Neuronal stem cell (in vitro differentiated cells): ENCODE measurements at regions not wholly inside any gene's neighbourhood (a gene's known extent, or its start where the extent isn't known, plus 50 kb on each side); places are given as distances from the start of the nearest gene placed in this dataset.

Experiments used
- DNase-seq: peaks from one replicate; pipeline ENCODE4 v3.0.0-alpha.2; 2013; ENCODE audit warnings: low spot score
- H2AFZ ChIP-seq: one replicate; pipeline ENCODE4 v1.6.1; 2013; ENCODE audit warnings: mild to moderate bottlenecking, low read length, inconsistent platforms
- H2AK5ac ChIP-seq: 2 replicates; pipeline ENCODE4 v1.6.1; 2013; ENCODE audit warnings: low read depth, mild to moderate bottlenecking, inconsistent platforms, low read length, moderate library complexity, mixed read lengths
- H2BK120ac ChIP-seq: 2 replicates; pipeline ENCODE4 v1.6.1; 2013; ENCODE audit warnings: low read depth, mild to moderate bottlenecking, inconsistent platforms, low read length, moderate library complexity, mixed read lengths
- H2BK12ac ChIP-seq: one replicate; pipeline ENCODE4 v1.6.1; 2013; ENCODE audit warnings: low read length, inconsistent platforms
- H2BK15ac ChIP-seq: 2 replicates; pipeline ENCODE4 v1.6.1; 2013; ENCODE audit warnings: mild to moderate bottlenecking, low read length, inconsistent platforms, mixed read lengths
- H2BK5ac ChIP-seq: one replicate; pipeline ENCODE4 v1.6.1; 2013; ENCODE audit warnings: inconsistent platforms, mild to moderate bottlenecking, low read length, moderate library complexity
- H3K14ac ChIP-seq: one replicate; pipeline ENCODE4 v1.6.1; 2013; ENCODE audit warnings: low read length, inconsistent platforms
- H3K18ac ChIP-seq: 2 replicates; pipeline ENCODE4 v1.6.1; 2013; ENCODE audit warnings: low read length, inconsistent platforms
- H3K23ac ChIP-seq: 2 replicates; pipeline ENCODE4 v1.6.1; 2013; ENCODE audit warnings: low read depth, mild to moderate bottlenecking, mixed read lengths, low read length, inconsistent platforms; ENCODE audit not compliant: poor library complexity
- H3K27ac ChIP-seq: replicated peaks from 3 replicates; pipeline ENCODE4 v1.5.1; 2013; ENCODE audit warnings: low read length, inconsistent platforms
- H3K27me3 ChIP-seq, 3 experiments: 2 replicates each; pipeline ENCODE4 v1.6.1; 2013; ENCODE audit warnings: low read length in 3 of 3, mild to moderate bottlenecking in 2 of 3, inconsistent platforms in 1 of 3, low read depth in 1 of 3, mixed read lengths in 1 of 3, moderate library complexity in 1 of 3; ENCODE audit not compliant: control insufficient read depth in 3 of 3, insufficient read depth in 3 of 3
- H3K36me3 ChIP-seq, 2 donors: replicated peaks in 1 of 2; 2 replicates each; pipeline ENCODE4 v1.6.1; 2013; ENCODE audit warnings: low read length in 2 of 2; ENCODE audit not compliant: control insufficient read depth in 2 of 2, insufficient read depth in 2 of 2
- H3K4ac ChIP-seq: 2 replicates; pipeline ENCODE4 v1.6.1; 2013; ENCODE audit warnings: inconsistent platforms, mild to moderate bottlenecking, low read length, moderate library complexity
- H3K4me1 ChIP-seq, 2 donors: 1 replicate in 1 of 2; 2 replicates in 1 of 2; pipeline ENCODE4 v1.6.1; 2013; ENCODE audit warnings: low read length in 2 of 2, low read depth in 1 of 2; ENCODE audit not compliant: control insufficient read depth in 2 of 2, insufficient read depth in 1 of 2
- H3K4me2 ChIP-seq: one replicate; pipeline ENCODE4 v1.6.1; 2013; ENCODE audit warnings: mild to moderate bottlenecking, low read length, inconsistent platforms; ENCODE audit not compliant: insufficient read depth, poor library complexity, severe bottlenecking
- H3K4me3 ChIP-seq, 2 donors: 2 replicates each; pipeline ENCODE4 v1.5.1; 2013; ENCODE audit warnings: low read length in 2 of 2, mild to moderate bottlenecking in 2 of 2, inconsistent platforms in 1 of 2, moderate library complexity in 1 of 2
- H3K79me1 ChIP-seq: one replicate; pipeline ENCODE4 v1.6.1; 2013; ENCODE audit warnings: low read depth, mild to moderate bottlenecking, inconsistent platforms, low read length, moderate library complexity
- H3K9ac ChIP-seq: one replicate; pipeline ENCODE4 v1.6.1; 2013; ENCODE audit warnings: mild to moderate bottlenecking, low read depth, low read length, inconsistent platforms; ENCODE audit not compliant: poor library complexity
- H3K9me3 ChIP-seq, 2 donors: replicated peaks in 1 of 2; 2 replicates each; pipeline versions ENCODE3 to v1.6.1; 2013; ENCODE audit warnings: low read length in 2 of 2, mild to moderate bottlenecking in 2 of 2, inconsistent platforms in 1 of 2, low read depth in 1 of 2, mixed read lengths in 1 of 2, moderate library complexity in 1 of 2; ENCODE audit not compliant: control insufficient read depth in 2 of 2, insufficient read depth in 1 of 2
- H4K8ac ChIP-seq: one replicate; pipeline ENCODE4 v1.6.1; 2013; ENCODE audit warnings: low read depth, mild to moderate bottlenecking, inconsistent platforms, low read length, moderate library complexity
- H4K91ac ChIP-seq: one replicate; pipeline ENCODE4 v1.6.1; 2013; ENCODE audit warnings: low read length, low read depth, mild to moderate bottlenecking, inconsistent platforms; ENCODE audit not compliant: poor library complexity
- WGBS, 2 donors: extraction: QIAGEN DNeasy Blood & Tissue Kit; methylation state at CpG; one replicate each; pipeline ENCODE4 v1.1.7; 2013; ENCODE audit warnings: missing lambda C conversion rate in 2 of 2, mixed read lengths in 1 of 2; ENCODE audit not compliant: insufficient read length in 2 of 2, insufficient replicate concordance in 1 of 2; ENCODE audit errors: extremely low coverage in 2 of 2; 5-methylcytosine and 5-hydroxymethylcytosine counted together

DNA sequence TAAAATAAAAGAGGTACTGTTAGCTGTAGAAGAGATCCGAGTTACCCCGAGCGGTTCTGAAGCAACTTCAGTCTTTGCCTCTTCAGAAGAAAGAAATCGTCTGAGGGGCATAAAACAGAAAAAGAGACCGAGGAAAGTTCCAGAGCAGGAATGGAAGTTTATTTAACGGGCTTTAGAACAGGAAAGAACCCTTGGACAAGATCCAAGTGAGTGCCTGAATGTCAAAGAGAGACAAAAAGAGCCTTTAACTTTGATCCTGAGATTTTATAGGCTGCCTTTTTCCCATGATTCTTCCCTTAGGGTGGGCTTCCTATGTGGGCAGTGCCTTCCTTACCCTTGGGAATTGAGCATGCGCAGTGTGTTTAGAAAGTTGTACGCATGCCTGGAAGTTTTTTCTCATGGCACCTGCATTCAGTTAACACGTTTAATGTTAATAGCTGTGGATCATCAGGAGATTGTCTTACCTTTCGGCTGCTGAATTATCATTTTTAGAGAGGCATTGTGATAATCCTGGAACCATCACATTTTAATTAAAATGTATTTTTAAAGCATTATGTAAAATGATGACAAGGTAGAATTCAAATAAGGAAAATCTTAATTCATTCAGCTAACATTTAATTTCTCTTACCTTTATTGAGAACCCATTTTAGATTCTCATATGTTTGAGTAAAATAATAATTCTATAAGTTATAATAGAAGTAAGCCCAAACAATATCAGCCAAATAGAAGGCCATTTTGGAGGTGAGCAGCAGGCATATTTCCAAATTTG is 269.5 kb upstream of the ZSWIM2 start:
- Histone ChIP-seq H2BK12ac (no peak overlapping the region), H3K23ac (no peak overlapping the region), H3K18ac (no peak overlapping the region), H3K4me2 (no peak overlapping the region), H2AFZ (peak overlapping the region; percentile 78), H3K36me3 (no peaks in the 10 kb centered on the region), H4K91ac (no peak overlapping the region), H3K27me3 (no peaks in the 10 kb centered on the region), H4K8ac (no peak overlapping the region), H3K79me1 (no peaks in the 10 kb centered on the region), H2BK5ac (no peak overlapping the region), H3K4ac (no peak overlapping the region), H3K9me3 (no peaks in the 10 kb centered on the region), H2BK120ac (no peak overlapping the region), H3K4me1 (peaks cover 0 to 2% of the 10 kb centered on the region in 2 donors), H3K9ac (no peak overlapping the region), H3K14ac (no peak overlapping the region), H3K27ac (no peak overlapping the region), H3K4me3 (no peak overlapping the region), H2BK15ac (no peak overlapping the region), H2AK5ac (no peak overlapping the region)
- WGBS, 2 donors = no CpG with 5 or more reads among the region's 10 CpGs
- DNase-seq = no peak

DNA sequence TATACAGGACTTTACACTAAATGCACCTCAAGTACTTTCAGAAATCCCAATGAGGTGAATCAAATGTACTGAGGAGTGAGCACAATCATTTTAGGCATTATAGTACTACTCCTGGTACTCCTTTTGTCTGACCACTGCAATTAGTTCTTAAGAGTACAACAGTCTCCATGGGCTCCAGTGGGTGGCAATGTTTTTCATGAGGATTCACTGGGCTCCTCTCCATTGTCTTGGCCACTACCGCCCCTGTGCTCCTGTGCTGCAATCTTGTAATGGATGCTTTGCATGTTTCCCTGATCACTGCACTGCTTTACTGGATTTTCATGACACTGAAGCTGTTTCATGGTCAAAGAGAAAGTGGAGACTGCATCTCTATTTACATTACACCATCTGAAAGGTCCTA is 268.5 kb upstream of the ZSWIM2 start:
- no peak overlapping the region for H3K27ac ChIP-seq
- H3K79me1 ChIP-seq = no peaks in the 10 kb centered on the region
- no peak overlapping the region for H2AK5ac ChIP-seq
- no peak overlapping the region for H2BK15ac ChIP-seq
- H3K4me2 ChIP-seq = no peak overlapping the region
- no peaks in the 10 kb centered on the region for H3K27me3 ChIP-seq
- no peak overlapping the region for H4K8ac ChIP-seq
- no peak overlapping the region for H3K18ac ChIP-seq
- H3K9me3 ChIP-seq = no peaks in the 10 kb centered on the region
- no peak overlapping the region for H2BK120ac ChIP-seq
- WGBS, 2 donors = no CpG with 5 or more reads among the region's 1 CpG
- H3K4ac ChIP-seq = no peak overlapping the region
- H3K4me3 ChIP-seq = no peak overlapping the region
- peak; percentile 38 for DNase-seq
- peak overlapping the region; percentile 78 for H2AFZ ChIP-seq
- H2BK12ac ChIP-seq = no peak overlapping the region
- no peaks in the 10 kb centered on the region for H3K36me3 ChIP-seq
- no peak overlapping the region for H2BK5ac ChIP-seq
- H3K9ac ChIP-seq = no peak overlapping the region
- H3K14ac ChIP-seq = no peak overlapping the region
- no peak overlapping the region for H4K91ac ChIP-seq
- H3K4me1 ChIP-seq = peaks cover 0 to 2% of the 10 kb centered on the region in 2 donors
- H3K23ac ChIP-seq = no peak overlapping the region

DNA sequence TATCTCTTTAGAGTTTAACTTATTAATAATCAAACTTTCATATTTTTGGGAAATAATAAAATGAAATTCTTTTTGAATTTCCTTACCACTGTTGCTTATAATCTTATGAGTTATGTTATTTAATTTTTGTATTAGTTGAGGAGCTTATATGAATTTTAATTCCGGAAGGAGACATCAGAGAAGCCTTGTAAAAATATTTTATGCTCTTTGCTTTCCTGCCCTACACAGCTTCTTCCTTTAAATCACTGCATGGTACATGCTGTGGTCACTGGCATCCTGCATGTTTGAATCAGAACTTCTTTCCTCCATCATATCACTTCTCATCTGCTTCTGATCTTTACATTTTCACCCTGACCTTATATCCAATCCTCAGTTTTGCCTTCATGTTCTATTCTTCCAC is 266.7 kb upstream of the ZSWIM2 start:
- H2BK15ac ChIP-seq = no peak overlapping the region
- H3K79me1 ChIP-seq = no peaks in the 10 kb centered on the region
- H2BK12ac ChIP-seq = no peak overlapping the region
- no peak for DNase-seq
- no peak overlapping the region for H3K27ac ChIP-seq
- H3K4me3 ChIP-seq = no peak overlapping the region
- no CpG with 5 or more reads among the region's 1 CpG for WGBS, 2 donors
- H2BK120ac ChIP-seq = no peak overlapping the region
- no peak overlapping the region for H2BK5ac ChIP-seq
- H2AFZ ChIP-seq = peak overlapping the region; percentile 50
- no peak overlapping the region for H4K8ac ChIP-seq
- no peak overlapping the region for H3K4ac ChIP-seq
- peaks cover 0 to 2% of the 10 kb centered on the region in 2 donors for H3K4me1 ChIP-seq
- no peak overlapping the region for H3K4me2 ChIP-seq
- no peaks in the 10 kb centered on the region for H3K9me3 ChIP-seq
- no peak overlapping the region for H4K91ac ChIP-seq
- H3K9ac ChIP-seq = no peak overlapping the region
- H2AK5ac ChIP-seq = no peak overlapping the region
- H3K27me3 ChIP-seq = no peaks in the 10 kb centered on the region
- H3K23ac ChIP-seq = no peak overlapping the region
- no peak overlapping the region for H3K14ac ChIP-seq
- no peak overlapping the region for H3K18ac ChIP-seq
- no peaks in the 10 kb centered on the region for H3K36me3 ChIP-seq

DNA sequence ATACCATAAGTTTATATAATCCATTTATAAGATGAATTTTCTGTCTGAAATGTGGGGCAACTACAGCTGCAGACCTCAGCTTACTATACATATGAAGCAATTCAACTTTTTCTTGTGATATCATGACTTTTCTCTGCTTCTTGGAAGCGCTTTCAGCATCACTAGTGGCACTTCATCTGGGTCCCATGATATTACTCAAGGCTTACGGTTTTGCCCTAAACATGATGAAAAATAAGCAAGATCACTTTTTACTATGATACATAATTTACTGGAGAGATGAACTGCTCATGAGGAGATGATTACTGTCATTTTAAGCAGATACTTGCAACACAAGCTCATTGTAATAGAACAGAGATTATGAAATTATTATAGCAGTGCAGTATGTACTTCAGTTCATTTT is 258.0 kb upstream of the ZSWIM2 start:
- Histone ChIP-seq H4K8ac (no peak overlapping the region), H3K36me3 (no peaks in the 10 kb centered on the region), H2AFZ (no peak overlapping the region), H4K91ac (no peak overlapping the region), H3K23ac (no peak overlapping the region), H3K18ac (no peak overlapping the region), H3K27ac (no peak overlapping the region), H2BK12ac (no peak overlapping the region), H2AK5ac (no peak overlapping the region), H3K79me1 (no peaks in the 10 kb centered on the region), H2BK5ac (no peak overlapping the region), H3K9ac (no peak overlapping the region), H2BK15ac (no peak overlapping the region), H3K4me2 (no peak overlapping the region), H3K27me3 (no peaks in the 10 kb centered on the region), H3K14ac (no peak overlapping the region), H3K4ac (no peak overlapping the region), H3K9me3 (no peaks in the 10 kb centered on the region), H2BK120ac (no peak overlapping the region), H3K4me3 (no peak overlapping the region), H3K4me1 (peaks cover 0 to 6% of the 10 kb centered on the region in 2 donors)
- no CpG with 5 or more reads among the region's 2 CpGs for WGBS, 2 donors
- DNase-seq = no peak
